A549 (cell line): ENCODE measurements at regions not wholly inside any gene's neighbourhood (a gene's known extent, or its start where the extent isn't known, plus 50 kb on each side); places are given as distances from the start of the nearest gene placed in this dataset.

Experiments
- ATAC-seq, 2 experiments: fragments of 200-7000 bp in 1 of 2; fragments of >200 bp in 1 of 2; cut with Nextera tagmentation in 1 of 2; cut with Tn5 transposase in 1 of 2; 3 replicates each; pipeline versions ENCODE4 v1.8.0 to v1.9.1; 2018 to 2020; ENCODE audit warnings: mild to moderate bottlenecking in 1 of 2, moderate library complexity in 1 of 2
- CTCF ChIA-PET: fragments of 300-600 bp; sonication (Branson Sonifier 250); formaldehyde crosslinking; extraction: SDS; loops from one replicate; lab custom pipeline; 2021; ENCODE audit warnings: antibody characterized with exemption, inconsistent platforms; lab: Yijun Ruan, JAX
- POLR2A ChIA-PET: fragments of 350-600 bp; formaldehyde crosslinking; extraction: SDS; loops from one replicate; lab custom pipeline; 2021; ENCODE audit warnings: antibody characterized with exemption, inconsistent platforms; lab: Yijun Ruan, JAX
- DNase-seq, 2 experiments: peaks; one replicate each; pipeline versions ENCODE4 v3.0.0 to v3.0.0-alpha.2; 2011 to 2016; ENCODE audit warnings: low read depth in 1 of 2, low spot score in 1 of 2
- FAIRE-seq: peaks from 2 replicates; lab custom pipeline; 2011; peaks lifted over from hg19 to GRCh38; lab: Jason Lieb, UNC
- H3K27ac ChIP-seq, 2 experiments: fragments of >200 bp; sonication (Bioruptor Twin); formaldehyde crosslinking; 3 replicates each; pipeline ENCODE4 v1.5.1; 2016 to 2017
- H3K4me1 ChIP-seq: fragments of >200 bp; sonication (Bioruptor Twin); formaldehyde crosslinking; 3 replicates; pipeline ENCODE4 v1.6.1; 2016
- H3K4me2 ChIP-seq: fragments of >200 bp; sonication (Bioruptor Twin); formaldehyde crosslinking; 3 replicates; pipeline ENCODE4 v1.6.1; 2016
- H3K4me3 ChIP-seq: fragments of >200 bp; sonication (Bioruptor Twin); formaldehyde crosslinking; 3 replicates; pipeline ENCODE4 v1.5.1; 2016
- H3K9me3 ChIP-seq: fragments of >200 bp; sonication (Bioruptor Twin); formaldehyde crosslinking; 3 replicates; pipeline ENCODE4 v1.6.1; 2016
- BHLHE40 ChIP-seq: IDR thresholded peaks from 2 replicates; pipeline ENCODE4 v1.6.1; 2012; ENCODE audit warnings: low read depth, low read length, inconsistent platforms
- CBX2 ChIP-seq: fragments of 200-600 bp; sonication (generic); IDR thresholded peaks from 2 replicates; pipeline ENCODE4 v1.6.1; 2016; ENCODE audit warnings: low read depth, mild to moderate bottlenecking, borderline replicate concordance
- CEBPB ChIP-seq, 2 experiments: fragments of >200 bp in 1 of 2; sonication (Bioruptor Twin) in 1 of 2; formaldehyde crosslinking in 1 of 2; IDR thresholded peaks; 2 replicates each; pipeline ENCODE4 v1.6.1; 2012 to 2016
- CHD2 ChIP-seq: fragments of 150-350 bp; IDR thresholded peaks from 2 replicates; pipeline ENCODE4 v1.6.1; 2014; ENCODE audit warnings: low read length; ENCODE audit not compliant: partially characterized antibody
- E2F6 ChIP-seq: IDR thresholded peaks from 2 replicates; pipeline ENCODE4 v1.6.1; 2012; ENCODE audit warnings: low read depth, borderline replicate concordance
- ELK1 ChIP-seq: fragments of 150-350 bp; IDR thresholded peaks from 2 replicates; pipeline ENCODE4 v1.6.1; 2014; ENCODE audit warnings: low read depth, mild to moderate bottlenecking, low read length
- ESRRA ChIP-seq: fragments of 150-350 bp; IDR thresholded peaks from 2 replicates; pipeline ENCODE4 v1.6.1; 2014; ENCODE audit warnings: mild to moderate bottlenecking, low read length, borderline replicate concordance
- GATA3 ChIP-seq: IDR thresholded peaks from 2 replicates; pipeline ENCODE4 v1.6.1; 2012; ENCODE audit warnings: borderline replicate concordance
- HMGXB4 ChIP-seq: fragments of 250-450 bp; sonication (Bioruptor Pico); IDR thresholded peaks from 2 replicates; pipeline ENCODE4 v1.5.0; 2021; ENCODE audit warnings: mild to moderate bottlenecking, moderate library complexity, borderline replicate concordance
- HOXA7 ChIP-seq: fragments of 250-450 bp; sonication (Bioruptor Pico); IDR thresholded peaks from 2 replicates; pipeline ENCODE4 v1.5.0; 2020; ENCODE audit warnings: mild to moderate bottlenecking, moderate library complexity
- JUNB ChIP-seq: fragments of >200 bp; sonication (Bioruptor Twin); formaldehyde crosslinking; IDR thresholded peaks from 2 replicates; pipeline ENCODE4 v1.6.1; 2016
- KDM5A ChIP-seq: fragments of 200-600 bp; sonication (generic); IDR thresholded peaks from 2 replicates; pipeline ENCODE4 v1.6.1; 2016; ENCODE audit warnings: antibody characterized with exemption, mild to moderate bottlenecking
- MYC ChIP-seq: IDR thresholded peaks from 2 replicates; pipeline ENCODE4 v1.6.1; 2012; ENCODE audit warnings: mild to moderate bottlenecking, inconsistent platforms, low read length, improper control_type of control experiment, borderline replicate concordance
- NFE2L2 ChIP-seq: fragments of 150-350 bp; conservative IDR thresholded peaks from 2 replicates; pipeline ENCODE4 v1.6.1; 2014; ENCODE audit warnings: low read length
- NR3C1 ChIP-seq: fragments of >200 bp; sonication (Bioruptor Twin); formaldehyde crosslinking; IDR thresholded peaks from 3 replicates; pipeline ENCODE4 v1.6.1; 2017
- PBX3 ChIP-seq: IDR thresholded peaks from 2 replicates; pipeline ENCODE4 v1.6.1; 2012
- RAD21 ChIP-seq, 2 experiments: fragments of >200 bp in 1 of 2; sonication (Bioruptor Twin) in 1 of 2; formaldehyde crosslinking in 1 of 2; IDR thresholded peaks in 1 of 2; conservative IDR thresholded peaks in 1 of 2; 2 replicates in 1 of 2; 3 replicates in 1 of 2; pipeline ENCODE4 v1.6.1; 2012 to 2018; ENCODE audit warnings: inconsistent platforms in 1 of 2
- RARB ChIP-seq: fragments of 250-450 bp; sonication (Bioruptor Pico); IDR thresholded peaks from 2 replicates; pipeline ENCODE4 v1.8.0; 2021; ENCODE audit warnings: mild to moderate bottlenecking, moderate library complexity
- TP53 ChIP-seq: fragments of 250-450 bp; sonication (Bioruptor Pico); IDR thresholded peaks from 2 replicates; pipeline ENCODE4 v1.5.0; 2021; ENCODE audit warnings: mild to moderate bottlenecking, moderate library complexity
- USF2 ChIP-seq: fragments of 450-650 bp; IDR thresholded peaks from 2 replicates; pipeline ENCODE4 v1.6.1; 2014; ENCODE audit warnings: antibody characterized with exemption
- ZNF302 ChIP-seq: fragments of 250-450 bp; sonication (Bioruptor Pico); IDR thresholded peaks from 2 replicates; pipeline ENCODE4 v1.9.0; 2021; ENCODE audit warnings: inconsistent platforms, mild to moderate bottlenecking, moderate library complexity
- WGBS: methylation state at CpG from one replicate; pipeline ENCODE4 v1.1.6; 2017; ENCODE audit errors: missing lambda C conversion rate; 5-methylcytosine and 5-hydroxymethylcytosine counted together

- TF ChIP-seq HMGXB4 (no peak), CHD2 (no peak), CBX2 (no peak)
Observed at GRCh38 chr14:98714626-98715425, 557.2 kb downstream of the BCL11B start (continued).

- TF ChIP-seq GATA3 (no peak), CEBPB (IDR thresholded peaks at IDR 0.05) (no peak), RAD21 (conservative IDR thresholded peaks at IDR 0.05 in 1 of 2, IDR thresholded peaks at IDR 0.05 in 1 of 2) (no peak), E2F6 (no peak), CBX2 (no peak), NFE2L2 (no peak), ZNF302 (CRISPR knock-in tag) (no peak), USF2 (no peak), ELK1 (no peak), TP53 (no peak), JUNB (no peak), PBX3 (no peak), RARB (CRISPR knock-in tag) (no peak), MYC (no peak), HMGXB4 (no peak), ESRRA (no peak), KDM5A (no peak), HOXA7 (CRISPR knock-in tag) (no peak), NR3C1 (no peak), BHLHE40 (no peak)
- ChIA-PET CTCF (no interaction called here), POLR2A (no interaction called here)
- H3K4me2 ChIP-seq, result no peak overlapping the region
- H3K4me1 ChIP-seq, result no peaks in the 10 kb centered on the region
- WGBS, result 3% methylated on average over 3 of the region's 7 CpGs
- FAIRE-seq, result no peak
- ATAC-seq, result no peak
- H3K9me3 ChIP-seq, result no peaks in the 10 kb centered on the region
- DNase-seq, result no peak
- no peak overlapping the region for H3K27ac ChIP-seq
- H3K4me3 ChIP-seq, result no peak overlapping the region
Observed at GRCh38 chr14:98716133-98716532, 555.9 kb downstream of the BCL11B start.
